ENCODE measurements at regions not wholly inside any gene's neighbourhood (a gene's known extent, or its start where the extent isn't known, plus 50 kb on each side); places are given as distances from the start of the nearest gene placed in this dataset.
A peak's percentile ranks its signal among the peaks of the same experiment; 100 is the strongest.

GRCh38 chr4:14125375-14126129 is 498.0 kb upstream of the BOD1L1 start:
- Histone ChIP-seq H3K23ac (ENCODE audit: low read length) (no peak overlapping the region), H2BK12ac (ENCODE audit: low read length) (no peak overlapping the region), H3K4me1 (ENCODE audit: control insufficient read depth in 1 of 2, insufficient read depth in 2 of 2, low read length in 2 of 2) (no peaks in the 10 kb centered on the region), H2BK5ac (ENCODE audit: low read depth, low read length, poor library complexity) (no peak overlapping the region), H3K9ac (ENCODE audit: low read length) (no peak overlapping the region), H2BK120ac (ENCODE audit: insufficient read depth, low read length, poor library complexity) (no peak overlapping the region), H3K14ac (ENCODE audit: low read length) (no peak overlapping the region), H3K4ac (ENCODE audit: low read depth, low read length) (no peak overlapping the region), H4K91ac (ENCODE audit: low read depth, low read length) (no peak overlapping the region), H3K4me3 (ENCODE audit: low read depth, low read length) (no peak overlapping the region), H3K36me3 (ENCODE audit: control insufficient read depth in 1 of 2, insufficient read depth in 2 of 2, low read length in 2 of 2) (no peaks in the 10 kb centered on the region), H3K4me2 (ENCODE audit: low read length) (no peak overlapping the region), H4K12ac (ENCODE audit: low read depth, low read length) (no peak overlapping the region), H3K9me3 (ENCODE audit: insufficient read depth, low read depth, low read length) (no peaks in the 10 kb centered on the region), H2AK5ac (ENCODE audit: low read length) (no peak overlapping the region), H4K8ac (ENCODE audit: low read depth, low read length) (no peak overlapping the region), H3K79me2 (ENCODE audit: control insufficient read depth, insufficient read depth, low read length, poor library complexity) (no peaks in the 10 kb centered on the region), H3K79me1 (ENCODE audit: low read length) (no peaks in the 10 kb centered on the region), H2AFZ (ENCODE audit: insufficient read depth, low read length, poor library complexity) (no peak overlapping the region), H3K27me3 (ENCODE audit: insufficient read depth, low read length) (no peaks in the 10 kb centered on the region), H3K18ac (ENCODE audit: low read length) (no peak overlapping the region), H3K27ac (ENCODE audit: low read depth, low read length) (no peak overlapping the region)
- DNase-seq, result peak in 1 of 2 donors; percentile 19
- no CpG with 5 or more reads among the region's 1 CpG for WGBS (ENCODE audit: extremely low coverage, insufficient coverage, insufficient read length)

DNA sequence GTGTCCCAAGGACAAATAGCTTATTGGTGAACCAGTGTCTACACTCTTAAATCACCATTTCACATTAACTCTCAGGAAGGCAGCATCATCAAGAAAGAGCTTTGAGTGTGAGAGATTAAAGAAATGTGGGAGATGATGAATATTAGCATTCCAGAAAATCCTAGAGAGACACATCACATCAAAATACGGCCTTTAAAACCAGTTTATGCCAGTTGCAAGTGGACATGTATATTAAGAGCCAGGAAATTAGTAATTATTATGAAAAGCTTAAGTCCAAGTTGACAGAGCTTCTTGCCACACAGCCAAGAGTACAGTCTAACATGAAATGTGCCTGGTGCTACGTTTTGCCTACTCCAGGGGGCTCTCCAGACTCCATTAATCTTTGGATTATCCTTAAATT is 503.0 kb upstream of the BOD1L1 start:
- Histone ChIP-seq H2AK5ac (ENCODE audit: low read length) (no peak overlapping the region), H3K79me2 (ENCODE audit: control insufficient read depth, insufficient read depth, low read length, poor library complexity) (no peaks in the 10 kb centered on the region), H4K91ac (ENCODE audit: low read depth, low read length) (no peak overlapping the region), H3K27ac (ENCODE audit: low read depth, low read length) (no peak overlapping the region), H2BK120ac (ENCODE audit: insufficient read depth, low read length, poor library complexity) (no peak overlapping the region), H3K4ac (ENCODE audit: low read depth, low read length) (no peak overlapping the region), H3K9ac (ENCODE audit: low read length) (no peak overlapping the region), H2BK12ac (ENCODE audit: low read length) (no peak overlapping the region), H4K8ac (ENCODE audit: low read depth, low read length) (no peak overlapping the region), H3K36me3 (ENCODE audit: control insufficient read depth in 1 of 2, insufficient read depth in 2 of 2, low read length in 2 of 2) (no peaks in the 10 kb centered on the region), H3K27me3 (ENCODE audit: insufficient read depth, low read length) (no peaks in the 10 kb centered on the region), H2BK5ac (ENCODE audit: low read depth, low read length, poor library complexity) (no peak overlapping the region), H3K14ac (ENCODE audit: low read length) (no peak overlapping the region), H3K9me3 (ENCODE audit: insufficient read depth, low read depth, low read length) (no peaks in the 10 kb centered on the region), H4K12ac (ENCODE audit: low read depth, low read length) (no peak overlapping the region), H3K79me1 (ENCODE audit: low read length) (no peaks in the 10 kb centered on the region), H3K4me2 (ENCODE audit: low read length) (no peak overlapping the region), H2AFZ (ENCODE audit: insufficient read depth, low read length, poor library complexity) (no peak overlapping the region), H3K4me3 (ENCODE audit: low read depth, low read length) (no peak overlapping the region), H3K23ac (ENCODE audit: low read length) (no peak overlapping the region), H3K4me1 (ENCODE audit: control insufficient read depth in 1 of 2, insufficient read depth in 2 of 2, low read length in 2 of 2) (no peaks in the 10 kb centered on the region), H3K18ac (ENCODE audit: low read length) (no peak overlapping the region)
- WGBS (ENCODE audit: extremely low coverage, insufficient coverage, insufficient read length), result no CpG with 5 or more reads among the region's 2 CpGs
- no peak for DNase-seq

DNA sequence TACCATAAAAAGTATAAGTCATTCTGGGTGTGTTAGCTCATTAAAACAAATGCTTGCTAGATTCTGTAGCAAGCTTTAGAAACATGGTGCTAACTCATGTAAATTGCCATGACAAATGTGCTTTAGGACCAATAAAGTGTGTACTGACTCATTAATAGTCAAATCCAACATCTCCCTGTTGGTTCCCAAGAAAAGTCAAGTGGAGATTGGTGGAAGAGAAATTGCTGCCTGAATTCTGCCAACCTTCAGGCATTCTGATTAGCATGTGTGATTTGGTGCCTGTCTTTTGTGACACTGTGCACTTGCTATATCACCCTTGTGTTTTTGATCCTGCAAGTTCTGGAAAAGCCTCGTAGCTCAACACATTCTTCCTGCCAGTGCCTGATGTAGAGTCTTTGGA is 503.8 kb upstream of the BOD1L1 start:
- no CpG with 5 or more reads among the region's 1 CpG for whole genome bisulfite sequencing (ENCODE audit: extremely low coverage, insufficient coverage, insufficient read length)
- no peaks in the 10 kb centered on the region for H3K9me3 ChIP-seq (ENCODE audit: insufficient read depth, low read depth, low read length)
- H3K14ac ChIP-seq (ENCODE audit: low read length), result no peak overlapping the region
- no peak overlapping the region for H3K4me2 ChIP-seq (ENCODE audit: low read length)
- H3K79me1 ChIP-seq (ENCODE audit: low read length), result no peaks in the 10 kb centered on the region
- H3K9ac ChIP-seq (ENCODE audit: low read length), result no peak overlapping the region
- H3K36me3 ChIP-seq (ENCODE audit: control insufficient read depth in 1 of 2, insufficient read depth in 2 of 2, low read length in 2 of 2), result no peaks in the 10 kb centered on the region
- no peak overlapping the region for H2BK120ac ChIP-seq (ENCODE audit: insufficient read depth, low read length, poor library complexity)
- no peaks in the 10 kb centered on the region for H3K27me3 ChIP-seq (ENCODE audit: insufficient read depth, low read length)
- DNase-seq, result no peak
- no peak overlapping the region for H2AFZ ChIP-seq (ENCODE audit: insufficient read depth, low read length, poor library complexity)
- H3K79me2 ChIP-seq (ENCODE audit: control insufficient read depth, insufficient read depth, low read length, poor library complexity), result no peaks in the 10 kb centered on the region
- no peak overlapping the region for H2BK12ac ChIP-seq (ENCODE audit: low read length)
- no peak overlapping the region for H2AK5ac ChIP-seq (ENCODE audit: low read length)
- H3K18ac ChIP-seq (ENCODE audit: low read length), result no peak overlapping the region
- no peak overlapping the region for H4K91ac ChIP-seq (ENCODE audit: low read depth, low read length)
- no peak overlapping the region for H3K4ac ChIP-seq (ENCODE audit: low read depth, low read length)
- no peak overlapping the region for H3K27ac ChIP-seq (ENCODE audit: low read depth, low read length)
- H4K12ac ChIP-seq (ENCODE audit: low read depth, low read length), result no peak overlapping the region
- H3K4me3 ChIP-seq (ENCODE audit: low read depth, low read length), result no peak overlapping the region
- H3K23ac ChIP-seq (ENCODE audit: low read length), result no peak overlapping the region
- H3K4me1 ChIP-seq (ENCODE audit: control insufficient read depth in 1 of 2, insufficient read depth in 2 of 2, low read length in 2 of 2), result no peaks in the 10 kb centered on the region
- H2BK5ac ChIP-seq (ENCODE audit: low read depth, low read length, poor library complexity), result no peak overlapping the region
- H4K8ac ChIP-seq (ENCODE audit: low read depth, low read length), result no peak overlapping the region

DNA sequence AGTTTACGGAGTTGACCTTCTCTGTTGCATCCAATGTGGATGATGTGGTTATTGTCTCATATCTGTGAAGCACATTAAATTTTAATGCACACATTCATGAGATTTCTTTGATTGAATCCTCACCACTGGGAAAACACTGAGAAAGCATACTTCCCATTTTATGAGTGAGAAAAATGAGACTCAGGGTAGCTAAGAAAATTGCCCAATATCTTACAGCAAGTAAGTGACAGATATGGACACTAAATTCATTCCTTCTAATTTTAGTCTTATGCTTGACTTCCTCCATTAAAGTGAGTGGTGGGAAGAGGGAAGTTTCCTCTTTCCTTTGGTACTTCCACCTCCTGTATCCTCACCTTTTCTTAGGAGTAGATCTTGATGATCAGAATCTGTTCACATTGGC is 504.8 kb upstream of the BOD1L1 start:
- Histone ChIP-seq H2BK12ac (ENCODE audit: low read length) (no peak overlapping the region), H3K36me3 (ENCODE audit: control insufficient read depth in 1 of 2, insufficient read depth in 2 of 2, low read length in 2 of 2) (no peaks in the 10 kb centered on the region), H3K4me2 (ENCODE audit: low read length) (no peak overlapping the region), H3K4me3 (ENCODE audit: low read depth, low read length) (no peak overlapping the region), H2AK5ac (ENCODE audit: low read length) (no peak overlapping the region), H3K4ac (ENCODE audit: low read depth, low read length) (no peak overlapping the region), H4K8ac (ENCODE audit: low read depth, low read length) (no peak overlapping the region), H3K79me2 (ENCODE audit: control insufficient read depth, insufficient read depth, low read length, poor library complexity) (no peaks in the 10 kb centered on the region), H3K9me3 (ENCODE audit: insufficient read depth, low read depth, low read length) (no peaks in the 10 kb centered on the region), H3K79me1 (ENCODE audit: low read length) (no peaks in the 10 kb centered on the region), H4K91ac (ENCODE audit: low read depth, low read length) (no peak overlapping the region), H2BK5ac (ENCODE audit: low read depth, low read length, poor library complexity) (no peak overlapping the region), H3K27me3 (ENCODE audit: insufficient read depth, low read length) (no peaks in the 10 kb centered on the region), H3K9ac (ENCODE audit: low read length) (no peak overlapping the region), H3K14ac (ENCODE audit: low read length) (no peak overlapping the region), H3K27ac (ENCODE audit: low read depth, low read length) (no peak overlapping the region), H3K23ac (ENCODE audit: low read length) (no peak overlapping the region), H3K18ac (ENCODE audit: low read length) (no peak overlapping the region), H2AFZ (ENCODE audit: insufficient read depth, low read length, poor library complexity) (no peak overlapping the region), H4K12ac (ENCODE audit: low read depth, low read length) (no peak overlapping the region), H2BK120ac (ENCODE audit: insufficient read depth, low read length, poor library complexity) (no peak overlapping the region), H3K4me1 (ENCODE audit: control insufficient read depth in 1 of 2, insufficient read depth in 2 of 2, low read length in 2 of 2) (no peaks in the 10 kb centered on the region)
- no CpG with 5 or more reads among the region's 1 CpG for WGBS (ENCODE audit: extremely low coverage, insufficient coverage, insufficient read length)
- peak in 1 of 2 donors; percentile 5 for DNase-seq

All from trophoblast cell (in vitro differentiated cells and primary cell).